A549 (cell line): ENCODE measurements at regions not wholly inside any gene's neighbourhood (a gene's known extent, or its start where the extent isn't known, plus 50 kb on each side); places are given as distances from the start of the nearest gene placed in this dataset.

Experiments
- ATAC-seq, 2 experiments: fragments of 200-7000 bp in 1 of 2; fragments of >200 bp in 1 of 2; cut with Nextera tagmentation in 1 of 2; cut with Tn5 transposase in 1 of 2; 3 replicates each; pipeline versions ENCODE4 v1.8.0 to v1.9.1; 2018 to 2020; ENCODE audit warnings: mild to moderate bottlenecking in 1 of 2, moderate library complexity in 1 of 2
- CTCF ChIA-PET: fragments of 300-600 bp; sonication (Branson Sonifier 250); formaldehyde crosslinking; extraction: SDS; loops from one replicate; lab custom pipeline; 2021; ENCODE audit warnings: antibody characterized with exemption, inconsistent platforms; lab: Yijun Ruan, JAX
- POLR2A ChIA-PET: fragments of 350-600 bp; formaldehyde crosslinking; extraction: SDS; loops from one replicate; lab custom pipeline; 2021; ENCODE audit warnings: antibody characterized with exemption, inconsistent platforms; lab: Yijun Ruan, JAX
- DNase-seq, 2 experiments: peaks; one replicate each; pipeline versions ENCODE4 v3.0.0 to v3.0.0-alpha.2; 2011 to 2016; ENCODE audit warnings: low read depth in 1 of 2, low spot score in 1 of 2
- FAIRE-seq: peaks from 2 replicates; lab custom pipeline; 2011; peaks lifted over from hg19 to GRCh38; lab: Jason Lieb, UNC
- H3K27ac ChIP-seq, 2 experiments: fragments of >200 bp; sonication (Bioruptor Twin); formaldehyde crosslinking; 3 replicates each; pipeline ENCODE4 v1.5.1; 2016 to 2017
- H3K4me1 ChIP-seq: fragments of >200 bp; sonication (Bioruptor Twin); formaldehyde crosslinking; 3 replicates; pipeline ENCODE4 v1.6.1; 2016
- H3K4me2 ChIP-seq: fragments of >200 bp; sonication (Bioruptor Twin); formaldehyde crosslinking; 3 replicates; pipeline ENCODE4 v1.6.1; 2016
- H3K4me3 ChIP-seq: fragments of >200 bp; sonication (Bioruptor Twin); formaldehyde crosslinking; 3 replicates; pipeline ENCODE4 v1.5.1; 2016
- H3K9me3 ChIP-seq: fragments of >200 bp; sonication (Bioruptor Twin); formaldehyde crosslinking; 3 replicates; pipeline ENCODE4 v1.6.1; 2016
- BHLHE40 ChIP-seq: IDR thresholded peaks from 2 replicates; pipeline ENCODE4 v1.6.1; 2012; ENCODE audit warnings: low read depth, low read length, inconsistent platforms
- CHD4 ChIP-seq: fragments of 200-600 bp; sonication (generic); IDR thresholded peaks from 2 replicates; pipeline ENCODE4 v1.6.1; 2016; ENCODE audit warnings: antibody characterized with exemption, mild to moderate bottlenecking, borderline replicate concordance
- EP300 ChIP-seq, 2 experiments: fragments of >200 bp; sonication (Bioruptor Twin); formaldehyde crosslinking; IDR thresholded peaks; 2 replicates in 1 of 2; 3 replicates in 1 of 2; pipeline ENCODE4 v1.6.1; 2016 to 2017
- FOXS1 ChIP-seq: fragments of 250-450 bp; sonication (Bioruptor Pico); IDR thresholded peaks from 2 replicates; pipeline ENCODE4 v1.5.0; 2020; ENCODE audit warnings: mild to moderate bottlenecking, moderate library complexity
- HDAC2 ChIP-seq: fragments of 200-600 bp; sonication (generic); IDR thresholded peaks from 2 replicates; pipeline ENCODE4 v1.6.1; 2016
- HMGXB4 ChIP-seq: fragments of 250-450 bp; sonication (Bioruptor Pico); IDR thresholded peaks from 2 replicates; pipeline ENCODE4 v1.5.0; 2021; ENCODE audit warnings: mild to moderate bottlenecking, moderate library complexity, borderline replicate concordance
- HOXB13 ChIP-seq: fragments of 250-450 bp; sonication (Bioruptor Pico); IDR thresholded peaks from 2 replicates; pipeline ENCODE4 v1.5.0; 2020; ENCODE audit warnings: low read depth, mild to moderate bottlenecking, moderate library complexity
- HOXB5 ChIP-seq: fragments of 250-450 bp; sonication (Bioruptor Pico); IDR thresholded peaks from 2 replicates; pipeline ENCODE4 v1.5.0; 2020; ENCODE audit warnings: mild to moderate bottlenecking, moderate library complexity
- JUN ChIP-seq, 2 experiments: fragments of >200 bp; sonication (Bioruptor Twin); formaldehyde crosslinking; IDR thresholded peaks; 2 replicates in 1 of 2; 3 replicates in 1 of 2; pipeline ENCODE4 v1.6.1; 2016 to 2017
- JUNB ChIP-seq: fragments of >200 bp; sonication (Bioruptor Twin); formaldehyde crosslinking; IDR thresholded peaks from 2 replicates; pipeline ENCODE4 v1.6.1; 2016
- MAX ChIP-seq: IDR thresholded peaks from 2 replicates; pipeline ENCODE4 v1.6.1; 2012
- NFE2L2 ChIP-seq: fragments of 150-350 bp; conservative IDR thresholded peaks from 2 replicates; pipeline ENCODE4 v1.6.1; 2014; ENCODE audit warnings: low read length
- PBX3 ChIP-seq: IDR thresholded peaks from 2 replicates; pipeline ENCODE4 v1.6.1; 2012
- POLR2A ChIP-seq: IDR thresholded peaks from 2 replicates; pipeline ENCODE4 v1.6.1; 2012; ENCODE audit warnings: mild to moderate bottlenecking, low read length
- POLR2AphosphoS2 ChIP-seq: conservative IDR thresholded peaks from 2 replicates; pipeline ENCODE4 v1.6.1; 2012; ENCODE audit warnings: low read length, improper control_type of control experiment, inconsistent platforms
- RNF2 ChIP-seq: fragments of 200-600 bp; sonication (generic); IDR thresholded peaks from 2 replicates; pipeline ENCODE4 v1.6.1; 2016; ENCODE audit warnings: low read depth, mild to moderate bottlenecking, antibody characterized with exemption, moderate library complexity, borderline replicate concordance
- SREBF2 ChIP-seq: fragments of 450-650 bp; IDR thresholded peaks from 2 replicates; pipeline ENCODE4 v1.6.1; 2014; ENCODE audit warnings: mild to moderate bottlenecking, moderate library complexity
- USF2 ChIP-seq: fragments of 450-650 bp; IDR thresholded peaks from 2 replicates; pipeline ENCODE4 v1.6.1; 2014; ENCODE audit warnings: antibody characterized with exemption
- ZC3H11A ChIP-seq: fragments of 450-650 bp; IDR thresholded peaks from 2 replicates; pipeline ENCODE4 v1.6.1; 2014; ENCODE audit warnings: antibody characterized with exemption, mild to moderate bottlenecking
- ZNF302 ChIP-seq: fragments of 250-450 bp; sonication (Bioruptor Pico); IDR thresholded peaks from 2 replicates; pipeline ENCODE4 v1.9.0; 2021; ENCODE audit warnings: inconsistent platforms, mild to moderate bottlenecking, moderate library complexity
- WGBS: methylation state at CpG from one replicate; pipeline ENCODE4 v1.1.6; 2017; ENCODE audit errors: missing lambda C conversion rate; 5-methylcytosine and 5-hydroxymethylcytosine counted together

GRCh38 chr11:70505331-70505731 lies 107.0 kb downstream of the CTTN start:
- no peak overlapping the region for H3K27ac ChIP-seq
- CTCF ChIA-PET: no interaction called here
- no peaks in the 10 kb centered on the region for H3K9me3 ChIP-seq
- DNase-seq (no peak), FAIRE-seq (no peak), ATAC-seq (no peak)
- 65% methylated on average over 8 of the region's 11 CpGs for WGBS
- TF ChIP-seq HDAC2: no peak
- TF ChIP-seq NFE2L2: no peak
- TF ChIP-seq MAX: no peak
- TF ChIP-seq JUN (IDR thresholded peaks at IDR 0.05): no peak
- no peak for TF ChIP-seq CHD4
- TF ChIP-seq HOXB5: no peak
- no peak for TF ChIP-seq BHLHE40
- TF ChIP-seq HOXB13 (CRISPR knock-in tag): no peak
- TF ChIP-seq SREBF2: no peak
- no peak for TF ChIP-seq EP300 (IDR thresholded peaks at IDR 0.05)
- TF ChIP-seq POLR2A: no peak
- TF ChIP-seq HMGXB4 (CRISPR knock-in tag): no peak
- no peak overlapping the region for H3K4me2 ChIP-seq
- H3K4me1 ChIP-seq: no peaks in the 10 kb centered on the region
- no peak overlapping the region for H3K4me3 ChIP-seq
- POLR2A ChIA-PET: no interaction called here

- ATAC-seq (no peak), DNase-seq (no peak), FAIRE-seq (no peak)
- Histone ChIP-seq H3K4me1 (no peaks in the 10 kb centered on the region), H3K9me3 (no peaks in the 10 kb centered on the region), H3K4me3 (no peak overlapping the region)
- WGBS: 83% methylated on average over 13 of the region's 15 CpGs
- TF ChIP-seq USF2 (no peak), ZC3H11A (no peak), POLR2AphosphoS2 (no peak), RNF2 (no peak), ZNF302 (CRISPR knock-in tag) (no peak), POLR2A (no peak), HOXB13 (CRISPR knock-in tag) (no peak), HMGXB4 (CRISPR knock-in tag) (no peak), PBX3 (no peak), JUNB (no peak), FOXS1 (CRISPR knock-in tag) (no peak), NFE2L2 (no peak)
- TF ChIP-seq, all 56 proteins: peak for 0
- H3K27ac ChIP-seq: no peak overlapping the region
- H3K4me2 ChIP-seq: no peak overlapping the region
- ChIA-PET POLR2A (no interaction called here), CTCF (no interaction called here)
These were observed 107.7 kb downstream of the CTTN start for GRCh38 chr11:70505761-70506657.
